ENCODE measurements at regions not wholly inside any gene's neighbourhood (a gene's known extent, or its start where the extent isn't known, plus 50 kb on each side); places are given as distances from the start of the nearest gene placed in this dataset.

GRCh38 chr7:34491899-34492298, 166.1 kb upstream of the NPSR1 start:
- H4K20me1 ChIP-seq (ENCODE audit: insufficient read depth, low read length), result no peaks in the 10 kb centered on the region
- no peaks in the 10 kb centered on the region for H3K36me3 Mint-ChIP-seq (ENCODE audit: low read depth, unreplicated experiment)
- no peak overlapping the region for H3K4me2 ChIP-seq (ENCODE audit: low read length)
- H3K27me3 ChIP-seq (ENCODE audit: insufficient read depth, low read length), result no peaks in the 10 kb centered on the region
- DNase-seq (ENCODE audit: low read depth) (no peak), FAIRE-seq (no peak)
- H3K4me3 ChIP-seq (ENCODE audit: insufficient read depth, low read depth, low read length), result no peak overlapping the region
- no peak overlapping the region for H3K27ac ChIP-seq (ENCODE audit: low read depth, low read length)
- H2AFZ ChIP-seq (ENCODE audit: low read depth, low read length), result no peak overlapping the region
- H3K27me3 Mint-ChIP-seq (ENCODE audit: low read depth, unreplicated experiment), result peaks cover 6% of the 10 kb centered on the region
- H3K4me1 ChIP-seq (ENCODE audit: insufficient read depth, low read length), result no peaks in the 10 kb centered on the region
- no peaks in the 10 kb centered on the region for H3K9me3 ChIP-seq (ENCODE audit: insufficient read depth, low read depth, low read length)
- H3K4me1 Mint-ChIP-seq (ENCODE audit: low read depth, unreplicated experiment), result no peaks in the 10 kb centered on the region
- no peak overlapping the region for H3K4me3 Mint-ChIP-seq (ENCODE audit: unreplicated experiment)
- no peak overlapping the region for H3K27ac Mint-ChIP-seq (ENCODE audit: unreplicated experiment)
- no peaks in the 10 kb centered on the region for H3K79me2 ChIP-seq (ENCODE audit: insufficient read depth, low read length)
- no peak for TF ChIP-seq CTCF (IDR thresholded peaks at IDR 0.05; ENCODE audit: insufficient read depth, low read depth, low read length)
- TF ChIP-seq EZH2 (IDR thresholded peaks at IDR 0.05; ENCODE audit: insufficient read depth, low read length), result no peak
- H3K36me3 ChIP-seq (ENCODE audit: insufficient read depth, low read length), result no peaks in the 10 kb centered on the region
- no peak overlapping the region for H3K9ac ChIP-seq (ENCODE audit: low read length)
- H3K9me3 Mint-ChIP-seq (ENCODE audit: unreplicated experiment), result no peaks in the 10 kb centered on the region

GRCh38 chr7:34493752-34494151, 164.3 kb upstream of the NPSR1 start:
- H4K20me1 ChIP-seq (ENCODE audit: insufficient read depth, low read length), result no peaks in the 10 kb centered on the region
- FAIRE-seq, result no peak
- no peak overlapping the region for H3K27ac Mint-ChIP-seq (ENCODE audit: unreplicated experiment)
- no peak overlapping the region for H3K4me3 ChIP-seq (ENCODE audit: insufficient read depth, low read depth, low read length)
- no peak overlapping the region for H2AFZ ChIP-seq (ENCODE audit: low read depth, low read length)
- H3K27me3 Mint-ChIP-seq (ENCODE audit: low read depth, unreplicated experiment), result peaks cover 6% of the 10 kb centered on the region
- no peaks in the 10 kb centered on the region for H3K9me3 ChIP-seq (ENCODE audit: insufficient read depth, low read depth, low read length)
- no peaks in the 10 kb centered on the region for H3K4me1 Mint-ChIP-seq (ENCODE audit: low read depth, unreplicated experiment)
- H3K27ac ChIP-seq (ENCODE audit: low read depth, low read length), result no peak overlapping the region
- no peaks in the 10 kb centered on the region for H3K9me3 Mint-ChIP-seq (ENCODE audit: unreplicated experiment)
- no peak overlapping the region for H3K4me3 Mint-ChIP-seq (ENCODE audit: unreplicated experiment)
- no peaks in the 10 kb centered on the region for H3K79me2 ChIP-seq (ENCODE audit: insufficient read depth, low read length)
- TF ChIP-seq CTCF (IDR thresholded peaks at IDR 0.05; ENCODE audit: insufficient read depth, low read depth, low read length) (no peak), EZH2 (IDR thresholded peaks at IDR 0.05; ENCODE audit: insufficient read depth, low read length) (no peak)
- no peak overlapping the region for H3K9ac ChIP-seq (ENCODE audit: low read length)
- no peaks in the 10 kb centered on the region for H3K36me3 ChIP-seq (ENCODE audit: insufficient read depth, low read length)
- no peaks in the 10 kb centered on the region for H3K27me3 ChIP-seq (ENCODE audit: insufficient read depth, low read length)
- no peak for DNase-seq (ENCODE audit: low read depth)
- no peak overlapping the region for H3K4me2 ChIP-seq (ENCODE audit: low read length)
- H3K4me1 ChIP-seq (ENCODE audit: insufficient read depth, low read length), result no peaks in the 10 kb centered on the region
- no peaks in the 10 kb centered on the region for H3K36me3 Mint-ChIP-seq (ENCODE audit: low read depth, unreplicated experiment)

- no peaks in the 10 kb centered on the region for H3K36me3 ChIP-seq (ENCODE audit: insufficient read depth, low read length)
- TF ChIP-seq EZH2 (IDR thresholded peaks at IDR 0.05; ENCODE audit: insufficient read depth, low read length) (no peak), CTCF (IDR thresholded peaks at IDR 0.05; ENCODE audit: insufficient read depth, low read depth, low read length) (peak; percentile 18)
- no peaks in the 10 kb centered on the region for H3K9me3 Mint-ChIP-seq (ENCODE audit: unreplicated experiment)
- H3K4me2 ChIP-seq (ENCODE audit: low read length), result no peak overlapping the region
- H3K4me1 ChIP-seq (ENCODE audit: insufficient read depth, low read length), result no peaks in the 10 kb centered on the region
- no peaks in the 10 kb centered on the region for H3K27me3 ChIP-seq (ENCODE audit: insufficient read depth, low read length)
- H4K20me1 ChIP-seq (ENCODE audit: insufficient read depth, low read length), result no peaks in the 10 kb centered on the region
- H3K27me3 Mint-ChIP-seq (ENCODE audit: low read depth, unreplicated experiment), result peaks cover 6% of the 10 kb centered on the region
- H3K4me1 Mint-ChIP-seq (ENCODE audit: low read depth, unreplicated experiment), result no peaks in the 10 kb centered on the region
- DNase-seq (ENCODE audit: low read depth) (no peak), FAIRE-seq (no peak)
- H3K9me3 ChIP-seq (ENCODE audit: insufficient read depth, low read depth, low read length), result no peaks in the 10 kb centered on the region
- no peak overlapping the region for H3K27ac ChIP-seq (ENCODE audit: low read depth, low read length)
- no peak overlapping the region for H3K9ac ChIP-seq (ENCODE audit: low read length)
- no peaks in the 10 kb centered on the region for H3K79me2 ChIP-seq (ENCODE audit: insufficient read depth, low read length)
- H3K27ac Mint-ChIP-seq (ENCODE audit: unreplicated experiment), result no peak overlapping the region
- no peak overlapping the region for H3K4me3 ChIP-seq (ENCODE audit: insufficient read depth, low read depth, low read length)
- no peaks in the 10 kb centered on the region for H3K36me3 Mint-ChIP-seq (ENCODE audit: low read depth, unreplicated experiment)
- H2AFZ ChIP-seq (ENCODE audit: low read depth, low read length), result no peak overlapping the region
- H3K4me3 Mint-ChIP-seq (ENCODE audit: unreplicated experiment), result no peak overlapping the region
Measured at GRCh38 chr7:34497153-34497777, 160.8 kb upstream of the NPSR1 start.
